Right cardiac atrium (tissue), 5 donors: ENCODE measurements at regions not wholly inside any gene's neighbourhood (a gene's known extent, or its start where the extent isn't known, plus 50 kb on each side); places are given as distances from the start of the nearest gene placed in this dataset.

ENCODE experiments used
- ATAC-seq, 2 donors: fragments of 200-7000 bp; cut with Tn5 transposase; one replicate each; pipeline versions ENCODE4 v1.8.0 to v1.9.1; 2020; ENCODE audit warnings: moderate library complexity in 2 of 2, mild to moderate bottlenecking in 1 of 2
- DNase-seq, 3 donors: peaks; one replicate each; pipeline ENCODE4 v3.0.0-alpha.2; 2020
- H3K27ac ChIP-seq: one replicate; pipeline ENCODE4 v1.5.1; 2013; ENCODE audit warnings: mild to moderate bottlenecking, low read length, control low read depth, moderate library complexity
- H3K27me3 ChIP-seq: one replicate; pipeline ENCODE4 v1.6.1; 2013; ENCODE audit not compliant: control insufficient read depth, insufficient read depth
- H3K4me1 ChIP-seq: one replicate; pipeline ENCODE4 v1.6.1; 2013; ENCODE audit warnings: low read length; ENCODE audit not compliant: control insufficient read depth, insufficient read depth
- H3K4me3 ChIP-seq: one replicate; pipeline ENCODE4 v1.5.1; 2013; ENCODE audit warnings: low read length, control low read depth
- H3K9me3 ChIP-seq: one replicate; pipeline ENCODE4 v1.6.1; 2013; ENCODE audit warnings: low read length; ENCODE audit not compliant: control insufficient read depth
- WGBS: extraction: QIAGEN DNeasy Blood & Tissue Kit; methylation state at CpG from one replicate; pipeline ENCODE4 v1.1.7; 2013; 5-methylcytosine and 5-hydroxymethylcytosine counted together
- intact Hi-C, 4 donors: fragments of 100-400 bp; cut with DNase I; formaldehyde crosslinking; loops; one replicate each; pipeline versions ENCODE4 v1.11.0 to v1.14.0; 2022 to 2023
- donor health status: healthy with polysubstance abuse.
- donor health status: DM: no; HTN: yes; CAD: no.
- donor health status: DM: no; HTN: no; CAD: no.
- donor health status: DM: no; HTN: yes; CAD: no; lungs with severe emphysema.
- donor health status: DM: yes; HTN: yes; CAD: no.

DNA sequence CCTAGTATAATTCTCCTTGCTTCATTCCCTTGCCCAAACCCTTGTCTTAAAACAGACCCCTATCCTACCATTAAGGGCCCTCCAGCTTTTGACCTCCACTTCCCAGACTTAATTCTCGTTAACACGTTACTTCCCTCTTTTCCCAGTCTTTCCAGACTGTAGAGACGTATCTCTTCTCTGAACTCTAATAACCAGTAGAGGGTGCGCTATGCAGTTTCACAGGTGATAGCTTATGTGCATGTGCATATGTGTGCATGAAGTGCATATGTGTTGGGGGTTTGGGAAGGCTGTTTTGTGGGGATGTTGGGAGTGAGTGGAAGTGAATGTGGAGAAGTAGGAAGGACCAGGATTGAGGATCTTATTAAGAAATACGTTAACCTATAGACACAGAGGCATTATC, 78.1 kb upstream of the CCDC190 start:
- Histone ChIP-seq H3K4me1 (no peaks in the 10 kb centered on the region), H3K27ac (no peak overlapping the region), H3K27me3 (no peaks in the 10 kb centered on the region), H3K4me3 (no peak overlapping the region), H3K9me3 (no peaks in the 10 kb centered on the region)
- ATAC-seq (no peak), DNase-seq (no peak)
- intact Hi-C loops, result no loop called here
- 86% methylated on average over 5 of the region's 5 CpGs for WGBS

DNA sequence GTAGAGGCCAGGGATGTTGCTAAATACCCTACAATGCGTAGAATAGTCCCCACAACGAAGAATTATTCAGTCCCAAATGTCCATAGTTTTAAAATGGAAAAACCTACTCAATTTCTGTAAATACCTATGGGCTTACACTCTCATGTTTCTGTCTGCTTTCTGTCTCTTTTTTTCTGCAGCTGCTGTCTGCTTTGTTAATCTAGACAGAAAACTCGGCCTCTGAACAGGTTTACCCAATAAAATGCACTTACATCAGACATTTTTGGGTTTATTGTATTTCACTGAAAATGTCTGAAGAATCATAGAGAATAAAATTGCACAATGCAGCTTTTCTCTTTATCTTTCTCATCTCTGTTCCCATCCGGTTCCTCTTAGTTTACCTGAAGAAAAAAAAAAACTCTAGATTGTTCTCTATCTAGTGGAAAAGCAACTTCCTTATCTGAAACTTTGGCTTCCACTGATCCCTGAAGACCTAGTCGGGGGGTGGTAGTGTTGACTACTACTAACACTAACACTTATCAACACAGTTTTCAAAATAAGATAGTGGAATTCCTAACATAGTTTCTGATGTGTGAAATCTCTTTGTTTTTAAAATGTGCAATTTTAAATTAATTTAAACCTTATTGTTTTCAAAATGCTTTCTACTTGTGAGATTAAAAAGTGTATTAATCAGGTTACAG, 76.9 kb upstream of the CCDC190 start:
- no peaks in the 10 kb centered on the region for H3K9me3 ChIP-seq
- H3K4me1 ChIP-seq, result no peaks in the 10 kb centered on the region
- H3K4me3 ChIP-seq, result no peak overlapping the region
- DNase-seq (no peak), ATAC-seq (no peak)
- no peaks in the 10 kb centered on the region for H3K27me3 ChIP-seq
- 62% methylated on average over 5 of the region's 5 CpGs for WGBS
- H3K27ac ChIP-seq, result no peak overlapping the region
- intact Hi-C loops, result no loop called here

DNA sequence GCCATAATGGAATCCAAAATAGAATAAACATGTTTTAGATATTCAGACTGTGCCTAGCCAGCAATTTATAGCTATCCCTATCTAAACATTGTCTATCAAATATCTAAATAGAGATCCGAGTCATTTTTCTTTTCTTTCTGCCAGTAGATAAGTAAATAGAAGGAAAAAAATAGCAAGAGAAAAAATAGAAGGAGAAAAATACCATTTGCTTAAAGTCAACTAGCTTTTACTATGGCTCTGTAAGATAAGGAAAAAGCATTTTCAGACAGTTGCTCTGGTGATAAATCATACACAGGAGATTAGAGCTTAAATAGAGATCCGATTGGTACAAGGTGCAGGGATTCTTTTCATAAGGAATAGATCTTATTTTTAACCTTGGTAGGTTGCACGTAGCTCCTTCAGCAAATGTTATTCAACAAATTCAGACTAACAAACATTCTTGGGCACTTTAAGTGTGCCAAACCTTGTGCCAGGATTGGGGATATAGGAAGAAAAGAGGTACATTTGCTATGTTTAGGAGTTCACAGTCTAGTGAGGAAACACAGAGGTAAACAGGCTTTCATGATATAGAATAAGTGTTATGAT, 70.1 kb upstream of the CCDC190 start:
- no peak for ATAC-seq
- 22% methylated on average over 3 of the region's 3 CpGs for WGBS

DNA sequence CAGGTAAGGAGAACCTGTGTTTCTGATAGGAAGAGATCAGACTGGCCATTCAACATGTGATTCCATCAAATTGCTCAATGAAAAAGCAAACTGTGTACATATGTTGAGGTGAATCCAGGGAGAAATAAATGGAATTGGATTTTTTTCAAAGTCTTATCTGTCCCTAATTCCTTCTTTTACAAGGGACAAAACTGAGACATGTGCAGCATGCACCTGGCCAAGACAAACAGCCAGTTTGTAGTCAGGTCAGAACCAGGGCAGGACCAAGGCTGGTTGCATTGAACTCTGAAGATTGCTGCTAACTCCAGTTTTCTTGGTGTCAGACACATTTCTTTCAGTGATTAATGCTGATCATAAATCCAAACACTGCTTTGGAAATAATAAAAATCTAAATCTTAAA, 69.6 kb upstream of the CCDC190 start:
- no peak for DNase-seq
- Histone ChIP-seq H3K27ac (no peak overlapping the region), H3K27me3 (no peaks in the 10 kb centered on the region), H3K4me3 (no peak overlapping the region), H3K4me1 (no peaks in the 10 kb centered on the region), H3K9me3 (no peaks in the 10 kb centered on the region)
- intact Hi-C loops, result no loop called here
- ATAC-seq, result no peak

More for the DNA sequence above, 70.1 kb upstream of the CCDC190 start:
- DNase-seq, result no peak
- intact Hi-C loops, result no loop called here
- H3K4me1 ChIP-seq, result no peaks in the 10 kb centered on the region
- no peak overlapping the region for H3K4me3 ChIP-seq
- H3K27me3 ChIP-seq, result no peaks in the 10 kb centered on the region
- no peak overlapping the region for H3K27ac ChIP-seq
- H3K9me3 ChIP-seq, result no peaks in the 10 kb centered on the region

DNA sequence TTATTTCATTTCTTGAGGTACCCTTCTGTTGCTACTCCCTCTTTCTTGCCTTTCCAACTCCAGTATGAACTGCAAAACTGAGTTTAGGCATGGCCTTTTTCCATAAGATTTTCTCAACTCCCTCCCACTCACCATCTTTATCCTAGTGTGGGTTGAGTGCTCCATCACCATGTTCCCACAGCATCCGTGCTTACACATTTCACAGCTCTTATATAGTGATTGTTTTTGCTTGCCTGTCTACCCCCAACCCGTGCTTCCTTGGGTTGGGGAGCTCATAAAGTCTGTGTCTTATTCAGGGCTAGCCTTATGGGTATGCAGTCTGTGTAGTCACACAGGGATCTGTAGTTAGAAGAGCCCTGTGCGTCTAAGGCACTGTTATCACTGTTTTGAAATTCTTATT, 68.2 kb upstream of the CCDC190 start:
- no peaks in the 10 kb centered on the region for H3K27me3 ChIP-seq
- WGBS, result 83% methylated on average over 3 of the region's 3 CpGs
- intact Hi-C loops, result loop anchor here in 1 of 4 donors (10.0 kb wide), 1 partner anchor 56 kb away; no protein-coding TSS in a partner anchor
- DNase-seq, result no peak
- H3K4me3 ChIP-seq, result no peak overlapping the region
- no peak overlapping the region for H3K27ac ChIP-seq
- no peaks in the 10 kb centered on the region for H3K9me3 ChIP-seq
- H3K4me1 ChIP-seq, result no peaks in the 10 kb centered on the region
- no peak for ATAC-seq

DNA sequence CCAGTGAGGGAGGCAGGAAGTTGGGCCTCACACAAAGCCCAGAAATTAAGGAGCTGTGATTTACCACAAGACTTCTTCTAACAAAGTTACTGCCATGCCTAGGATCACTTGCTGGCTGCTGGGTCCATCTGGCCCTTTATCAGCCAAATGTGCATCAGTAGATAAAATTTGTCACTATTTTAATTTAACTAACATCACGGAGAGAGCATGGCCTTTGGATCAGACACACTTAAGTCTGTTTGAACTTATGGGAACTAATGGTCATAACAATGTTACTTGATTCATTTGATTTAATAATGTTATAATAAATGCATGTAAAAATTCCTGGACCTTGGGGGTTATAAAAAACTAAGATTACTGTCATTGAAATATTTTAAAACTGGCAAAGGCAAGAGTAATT, 67.2 kb upstream of the CCDC190 start:
- WGBS, result 59% methylated on average over 1 of the region's 1 CpG
- Histone ChIP-seq H3K27ac (no peak overlapping the region), H3K4me3 (no peak overlapping the region), H3K27me3 (no peaks in the 10 kb centered on the region), H3K4me1 (no peaks in the 10 kb centered on the region), H3K9me3 (no peaks in the 10 kb centered on the region)
- ATAC-seq (no peak), DNase-seq (no peak)
- intact Hi-C loops, result loop anchor here in 1 of 4 donors (10.0 kb wide), 1 partner anchor 57 kb away; no protein-coding TSS in a partner anchor

DNA sequence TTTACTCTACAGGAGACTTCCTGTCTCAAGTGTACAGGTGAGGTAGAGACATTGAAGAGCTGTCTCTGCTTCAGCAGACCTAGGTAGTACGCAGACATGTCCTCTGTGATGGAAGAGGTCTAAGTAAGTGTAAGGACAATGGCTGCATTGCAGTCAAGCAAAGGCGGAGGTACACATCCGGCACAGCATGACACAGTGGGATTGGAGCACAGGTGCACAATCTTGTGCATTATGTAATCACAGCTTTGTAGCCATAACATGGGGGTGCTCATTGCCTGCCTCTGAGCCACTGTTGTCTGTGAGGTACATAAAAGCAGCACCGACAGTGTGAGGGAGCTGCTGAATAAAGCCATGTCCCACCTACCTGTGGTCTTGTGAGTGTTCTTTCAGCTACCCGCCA, 66.4 kb upstream of the CCDC190 start:
- no peak for ATAC-seq
- intact Hi-C loops, result loop anchor here in 1 of 4 donors (10.0 kb wide), 1 partner anchor 57 kb away; no protein-coding TSS in a partner anchor
- Histone ChIP-seq H3K27me3 (no peaks in the 10 kb centered on the region), H3K27ac (no peak overlapping the region), H3K4me1 (no peaks in the 10 kb centered on the region), H3K9me3 (no peaks in the 10 kb centered on the region), H3K4me3 (no peak overlapping the region)
- 96% methylated on average over 5 of the region's 5 CpGs for WGBS
- DNase-seq, result no peak

DNA sequence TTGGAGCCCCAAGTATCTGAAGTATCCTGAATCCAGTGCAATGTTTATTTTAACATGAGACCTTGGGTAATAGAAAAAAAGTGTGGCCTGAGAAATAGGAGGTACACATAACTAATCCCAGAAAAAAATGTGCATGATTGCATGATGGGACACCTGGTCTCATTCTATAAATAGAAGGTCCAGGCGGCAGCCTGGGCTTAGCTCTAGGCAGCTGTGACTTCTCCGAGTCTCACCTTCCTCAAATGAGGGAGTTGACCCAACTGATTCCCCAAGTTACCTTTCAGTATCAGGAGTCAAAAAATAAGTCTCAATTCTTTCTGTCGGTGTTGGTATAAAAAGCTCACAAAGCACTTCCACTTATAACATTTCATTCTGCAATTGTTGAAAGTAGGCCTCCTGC, 65.9 kb upstream of the CCDC190 start:
- DNase-seq (no peak), ATAC-seq (no peak)
- no peaks in the 10 kb centered on the region for H3K4me1 ChIP-seq
- H3K9me3 ChIP-seq, result no peaks in the 10 kb centered on the region
- H3K4me3 ChIP-seq, result no peak overlapping the region
- intact Hi-C loops, result loop anchor here in 1 of 4 donors (10.0 kb wide), 1 partner anchor 58 kb away; no protein-coding TSS in a partner anchor
- H3K27me3 ChIP-seq, result no peaks in the 10 kb centered on the region
- 79% methylated on average over 3 of the region's 3 CpGs for WGBS
- H3K27ac ChIP-seq, result no peak overlapping the region

DNA sequence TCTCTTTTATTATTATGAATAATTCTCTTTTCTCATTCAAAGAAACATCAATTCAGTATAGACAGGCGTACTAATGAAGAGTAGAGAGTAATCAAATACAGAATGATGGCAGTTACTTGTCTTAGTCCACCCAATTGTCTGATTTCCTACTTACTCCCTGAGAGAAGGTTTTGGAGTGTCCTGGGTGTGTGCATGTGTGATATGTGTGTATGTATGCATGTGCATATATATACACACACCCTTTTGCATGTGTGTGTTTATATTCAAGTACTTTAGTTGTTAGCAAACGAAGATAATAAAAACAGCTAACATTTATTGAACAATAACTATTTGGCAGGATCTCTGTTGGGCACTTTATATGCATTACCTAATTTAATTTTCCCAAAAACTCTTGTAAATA, 63.2 kb upstream of the CCDC190 start:
- no peaks in the 10 kb centered on the region for H3K9me3 ChIP-seq
- DNase-seq, result no peak
- H3K27ac ChIP-seq, result no peak overlapping the region
- no peaks in the 10 kb centered on the region for H3K27me3 ChIP-seq
- H3K4me3 ChIP-seq, result no peak overlapping the region
- 82% methylated on average over 2 of the region's 2 CpGs for WGBS
- no peak for ATAC-seq
- H3K4me1 ChIP-seq, result no peaks in the 10 kb centered on the region
- intact Hi-C loops, result loop anchor here in 1 of 4 donors (10.0 kb wide), 1 partner anchor 61 kb away; no protein-coding TSS in a partner anchor

DNA sequence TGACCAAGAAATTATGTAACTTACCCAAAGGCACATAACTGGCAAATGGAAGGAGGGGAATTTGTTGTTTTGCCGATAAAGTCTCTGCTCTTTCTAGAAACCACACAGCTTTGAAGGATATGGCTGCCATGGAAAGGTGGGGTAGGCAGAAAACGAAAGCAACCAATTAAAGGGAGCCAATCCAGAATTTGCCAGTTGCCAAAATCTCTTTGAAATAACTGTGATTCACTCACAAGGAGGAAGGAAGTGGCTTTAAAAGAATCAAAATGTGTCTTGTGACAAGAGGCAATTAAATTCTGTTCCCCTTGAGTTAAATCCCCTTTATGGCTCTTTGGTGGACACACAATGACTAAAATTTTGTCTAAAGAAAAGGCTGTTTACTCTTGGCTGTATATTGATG, 61.2 kb upstream of the CCDC190 start:
- 71% methylated on average over 2 of the region's 2 CpGs for WGBS

DNA sequence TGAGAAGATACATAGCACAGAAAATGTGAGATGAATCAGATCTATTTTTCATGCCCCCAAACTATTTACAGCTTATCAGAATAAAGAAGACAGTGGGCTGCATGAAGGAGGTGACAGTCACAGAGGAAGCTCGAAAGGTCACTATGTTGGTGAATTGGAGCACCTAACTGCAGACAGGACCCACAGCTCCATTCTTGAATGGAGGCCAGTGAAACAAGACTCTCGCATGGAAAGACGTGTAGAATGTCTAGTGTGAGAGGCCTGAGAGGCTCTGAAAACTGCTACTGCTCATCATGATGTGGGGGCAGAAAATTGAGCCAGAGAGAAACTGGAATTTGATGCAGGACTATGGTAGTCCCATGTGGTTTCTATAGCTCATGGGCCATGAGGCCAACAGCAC, 60.3 kb upstream of the CCDC190 start:
- Histone ChIP-seq H3K4me1 (no peaks in the 10 kb centered on the region), H3K27ac (no peak overlapping the region), H3K27me3 (no peaks in the 10 kb centered on the region), H3K9me3 (no peaks in the 10 kb centered on the region), H3K4me3 (no peak overlapping the region)
- DNase-seq (no peak), ATAC-seq (no peak)
- intact Hi-C loops, result loop anchor here in 1 of 4 donors (10.0 kb wide), 1 partner anchor 63 kb away; no protein-coding TSS in a partner anchor
- WGBS, result 73% methylated on average over 3 of the region's 3 CpGs

More for the DNA sequence above, 61.2 kb upstream of the CCDC190 start:
- intact Hi-C loops, result loop anchor here in 1 of 4 donors (10.0 kb wide), 1 partner anchor 63 kb away; no protein-coding TSS in a partner anchor
- DNase-seq (no peak), ATAC-seq (no peak)
- Histone ChIP-seq H3K27me3 (no peaks in the 10 kb centered on the region), H3K4me1 (no peaks in the 10 kb centered on the region), H3K4me3 (no peak overlapping the region), H3K27ac (no peak overlapping the region), H3K9me3 (no peaks in the 10 kb centered on the region)
